Liver (tissue), 8 donors: ENCODE measurements at regions not wholly inside any gene's neighbourhood (a gene's known extent, or its start where the extent isn't known, plus 50 kb on each side); places are given as distances from the start of the nearest gene placed in this dataset.

Experiments
- DNase-seq: peaks from one replicate; pipeline ENCODE4 v3.0.0-alpha.2; 2017; ENCODE audit warnings: low spot score
- H3K27ac ChIP-seq, 2 donors: one replicate each; pipeline ENCODE4 v1.7.0; 2013; ENCODE audit warnings: inconsistent platforms in 2 of 2, low read length in 2 of 2, control low read depth in 1 of 2, low read depth in 1 of 2, mild to moderate bottlenecking in 1 of 2
- H3K27me3 ChIP-seq, 4 donors: one replicate each; pipeline versions ENCODE4 v1.6.1 to v1.7.0; 2013; ENCODE audit warnings: low read length in 3 of 4, inconsistent platforms in 1 of 4, mild to moderate bottlenecking in 1 of 4, moderate library complexity in 1 of 4; ENCODE audit not compliant: control insufficient read depth in 4 of 4, insufficient read depth in 4 of 4
- H3K36me3 ChIP-seq, 4 donors: one replicate each; pipeline versions ENCODE4 v1.6.1 to v1.7.0; 2013; ENCODE audit warnings: low read length in 3 of 4, mild to moderate bottlenecking in 3 of 4, low read depth in 1 of 4, moderate library complexity in 1 of 4; ENCODE audit not compliant: control insufficient read depth in 4 of 4, insufficient read depth in 3 of 4
- H3K4me1 ChIP-seq, 4 donors: one replicate each; pipeline versions ENCODE4 v1.6.1 to v1.7.0; 2013; ENCODE audit warnings: low read length in 3 of 4, mild to moderate bottlenecking in 3 of 4, moderate library complexity in 1 of 4; ENCODE audit not compliant: control insufficient read depth in 4 of 4, insufficient read depth in 4 of 4
- H3K4me3 ChIP-seq, 3 donors: one replicate each; pipeline versions ENCODE4 v1.6.1 to v1.7.0; 2013; ENCODE audit warnings: low read length in 3 of 3, control low read depth in 1 of 3, low read depth in 1 of 3, mild to moderate bottlenecking in 1 of 3
- H3K9ac ChIP-seq, 2 donors: one replicate each; pipeline ENCODE4 v1.7.0; 2013; ENCODE audit warnings: low read length in 2 of 2, mild to moderate bottlenecking in 2 of 2, moderate library complexity in 2 of 2, control low read depth in 1 of 2, low read depth in 1 of 2
- H3K9me3 ChIP-seq, 4 donors: one replicate each; pipeline versions ENCODE4 v1.6.1 to v1.7.0; 2013; ENCODE audit warnings: low read length in 3 of 4; ENCODE audit not compliant: control insufficient read depth in 4 of 4
- ATF3 ChIP-seq: IDR thresholded peaks from 2 replicates; pipeline ENCODE4 v1.6.1; 2016; ENCODE audit warnings: antibody characterized with exemption
- CTCF ChIP-seq: fragments of 150-350 bp; IDR thresholded peaks from 2 replicates; pipeline ENCODE4 v1.5.1; 2017; ENCODE audit warnings: improper control_type of control experiment, low read depth, low read length; ENCODE audit not compliant: missing input control
- GABPA ChIP-seq, 2 donors: IDR thresholded peaks in 1 of 2; conservative IDR thresholded peaks in 1 of 2; 2 replicates each; pipeline ENCODE4 v1.6.1; 2016; ENCODE audit warnings: antibody characterized with exemption in 2 of 2, mild to moderate bottlenecking in 1 of 2, moderate library complexity in 1 of 2
- HNF4A ChIP-seq, 2 donors: conservative IDR thresholded peaks; 2 replicates each; pipeline ENCODE4 v1.6.1; 2016; ENCODE audit warnings: antibody characterized with exemption in 2 of 2, mild to moderate bottlenecking in 2 of 2
- HNF4G ChIP-seq: IDR thresholded peaks from 2 replicates; pipeline ENCODE4 v1.6.1; 2016; ENCODE audit warnings: antibody characterized with exemption
- JUND ChIP-seq, 2 donors: IDR thresholded peaks; 2 replicates each; pipeline ENCODE4 v1.6.1; 2016; ENCODE audit warnings: antibody characterized with exemption in 2 of 2
- MAX ChIP-seq: IDR thresholded peaks from 2 replicates; pipeline ENCODE4 v1.6.1; 2016; ENCODE audit warnings: antibody characterized with exemption
- NR2F2 ChIP-seq: IDR thresholded peaks from 2 replicates; pipeline ENCODE4 v1.6.1; 2016; ENCODE audit warnings: antibody characterized with exemption
- RAD21 ChIP-seq, 2 donors: IDR thresholded peaks; 2 replicates each; pipeline ENCODE4 v1.6.1; 2016; ENCODE audit warnings: antibody characterized with exemption in 2 of 2, mild to moderate bottlenecking in 2 of 2
- RXRA ChIP-seq, 2 donors: IDR thresholded peaks; 2 replicates each; pipeline ENCODE4 v1.6.1; 2017 to 2018; ENCODE audit warnings: antibody characterized with exemption in 2 of 2, mild to moderate bottlenecking in 1 of 2
- SP1 ChIP-seq: IDR thresholded peaks from 2 replicates; pipeline ENCODE4 v1.6.1; 2018; ENCODE audit warnings: antibody characterized with exemption, mild to moderate bottlenecking
- TAF1 ChIP-seq: conservative IDR thresholded peaks from 2 replicates; pipeline ENCODE4 v1.6.1; 2016; ENCODE audit warnings: antibody characterized with exemption, mild to moderate bottlenecking
- YY1 ChIP-seq: IDR thresholded peaks from 2 replicates; pipeline ENCODE4 v1.6.1; 2016; ENCODE audit warnings: antibody characterized with exemption, mild to moderate bottlenecking
- ZBTB33 ChIP-seq: IDR thresholded peaks from 2 replicates; pipeline ENCODE4 v1.6.1; 2016; ENCODE audit warnings: antibody characterized with exemption
- WGBS: extraction: QIAGEN DNeasy Blood & Tissue Kit; methylation state at CpG from one replicate; pipeline ENCODE4 v1.1.7; 2013; 5-methylcytosine and 5-hydroxymethylcytosine counted together
- donor health status: healthy.
- donor health status: healthy.
- donor health status: healthy.
- donor health status: healthy.
- donor health status: healthy.

GRCh38 chr10:78846071-78846470, 222.7 kb upstream of the ZMIZ1 start (continued):
- TF ChIP-seq MAX = no peak
- no peak for TF ChIP-seq RXRA (IDR thresholded peaks at IDR 0.05)
- TF ChIP-seq ZBTB33 = no peak
- no peak for TF ChIP-seq HNF4A (conservative IDR thresholded peaks at IDR 0.05)

- DNase-seq = no peak
- no peaks in the 10 kb centered on the region for H3K27me3 ChIP-seq
- H3K9me3 ChIP-seq = no peaks in the 10 kb centered on the region
- no peak for TF ChIP-seq HNF4A (conservative IDR thresholded peaks at IDR 0.05)
- TF ChIP-seq GABPA (IDR thresholded peaks at IDR 0.05 in 1 of 2, conservative IDR thresholded peaks at IDR 0.05 in 1 of 2) = no peak
- no peak for TF ChIP-seq MAX
- no peak for TF ChIP-seq ATF3
- TF ChIP-seq TAF1 = no peak
- no peak for TF ChIP-seq JUND (IDR thresholded peaks at IDR 0.05)
- no peak for TF ChIP-seq HNF4G
- no peak for TF ChIP-seq NR2F2
- TF ChIP-seq RXRA (IDR thresholded peaks at IDR 0.05) = no peak
- TF ChIP-seq RAD21 (IDR thresholded peaks at IDR 0.05) = no peak
- TF ChIP-seq SP1 = no peak
- no peak for TF ChIP-seq CTCF
- no peak for TF ChIP-seq YY1
- H3K36me3 ChIP-seq = no peaks in the 10 kb centered on the region
- no peak overlapping the region for H3K4me3 ChIP-seq
- WGBS = 96% methylated on average over 7 of the region's 7 CpGs
- no peak overlapping the region for H3K27ac ChIP-seq
- no peaks in the 10 kb centered on the region for H3K4me1 ChIP-seq
- H3K9ac ChIP-seq = no peak overlapping the region
Observed at GRCh38 chr10:78846760-78847159, 222.0 kb upstream of the ZMIZ1 start.

- no peaks in the 10 kb centered on the region for H3K9me3 ChIP-seq
Observed at GRCh38 chr10:78847485-78847884, 221.3 kb upstream of the ZMIZ1 start.

More at GRCh38 chr10:78847485-78847884, 221.3 kb upstream of the ZMIZ1 start:
- H3K27me3 ChIP-seq = no peaks in the 10 kb centered on the region
- H3K36me3 ChIP-seq = no peaks in the 10 kb centered on the region
- H3K27ac ChIP-seq = no peak overlapping the region
- DNase-seq = no peak
- no peak overlapping the region for H3K9ac ChIP-seq
- 88% methylated on average over 5 of the region's 5 CpGs for WGBS
- TF ChIP-seq JUND (IDR thresholded peaks at IDR 0.05) (no peak), SP1 (no peak), YY1 (no peak), ZBTB33 (no peak), HNF4G (no peak), MAX (no peak), NR2F2 (no peak)
- H3K4me1 ChIP-seq = no peaks in the 10 kb centered on the region
- H3K4me3 ChIP-seq = no peak overlapping the region
